ENCODE measurements at regions not wholly inside any gene's neighbourhood (a gene's known extent, or its start where the extent isn't known, plus 50 kb on each side); places are given as distances from the start of the nearest gene placed in this dataset.

DNA sequence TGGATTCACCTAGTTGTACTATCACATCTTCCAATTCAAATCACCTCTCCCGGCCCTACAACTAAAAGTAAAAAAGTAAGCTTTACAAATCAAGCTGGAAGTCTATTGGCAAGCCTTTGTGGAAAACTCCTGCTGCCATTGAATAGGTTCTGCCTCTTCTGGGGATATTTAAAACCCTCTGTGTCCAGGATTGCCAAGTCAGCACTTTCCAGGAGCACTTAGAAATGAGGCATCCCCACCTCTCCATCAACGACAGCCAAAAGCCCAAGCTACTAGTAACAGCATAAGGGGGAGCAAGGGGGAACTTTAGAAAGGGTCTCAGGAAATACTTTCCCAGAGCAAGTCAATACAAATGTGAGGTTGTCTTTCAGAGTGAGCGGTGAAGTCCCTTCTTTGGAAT is 85.0 kb upstream of the OBI1 start:
- H2BK5ac ChIP-seq (ENCODE audit: low read length): no peak overlapping the region
- H3K27me3 ChIP-seq (ENCODE audit: control insufficient read depth in 3 of 3, insufficient read depth in 3 of 3, low read depth in 1 of 3, low read length in 3 of 3): no peaks in the 10 kb centered on the region
- no peak overlapping the region for H3K4me2 ChIP-seq (ENCODE audit: insufficient read depth, low read length, poor library complexity, severe bottlenecking)
- H4K8ac ChIP-seq (ENCODE audit: low read depth, low read length): no peak overlapping the region
- H3K4me1 ChIP-seq (ENCODE audit: control insufficient read depth in 2 of 2, insufficient read depth in 1 of 2, low read depth in 1 of 2, low read length in 2 of 2): no peaks in the 10 kb centered on the region
- no peak overlapping the region for H4K91ac ChIP-seq (ENCODE audit: low read depth, low read length, poor library complexity)
- H3K14ac ChIP-seq (ENCODE audit: low read length): no peak overlapping the region
- H3K4ac ChIP-seq (ENCODE audit: low read length): no peak overlapping the region
- no CpG with 5 or more reads among the region's 3 CpGs for WGBS, 2 donors (ENCODE audit: extremely low coverage in 2 of 2, insufficient read length in 2 of 2, insufficient replicate concordance in 1 of 2)
- H3K9ac ChIP-seq (ENCODE audit: low read depth, low read length, poor library complexity): no peak overlapping the region
- H3K23ac ChIP-seq (ENCODE audit: low read depth, low read length, poor library complexity): no peak overlapping the region
- H3K18ac ChIP-seq (ENCODE audit: low read length): no peak overlapping the region
- H3K9me3 ChIP-seq (replicated peaks in 1 of 2; ENCODE audit: control insufficient read depth in 2 of 2, insufficient read depth in 1 of 2, low read depth in 1 of 2, low read length in 2 of 2): no peaks in the 10 kb centered on the region
- no peak overlapping the region for H2AFZ ChIP-seq (ENCODE audit: low read length)
- no peaks in the 10 kb centered on the region for H3K79me1 ChIP-seq (ENCODE audit: low read depth, low read length)
- no peak for DNase-seq (ENCODE audit: low spot score)
- no peak overlapping the region for H2BK120ac ChIP-seq (ENCODE audit: low read depth, low read length)
- no peak overlapping the region for H2AK5ac ChIP-seq (ENCODE audit: low read depth, low read length)
- H2BK12ac ChIP-seq (ENCODE audit: low read length): no peak overlapping the region
- H2BK15ac ChIP-seq (ENCODE audit: low read length): no peak overlapping the region
- no peaks in the 10 kb centered on the region for H3K36me3 ChIP-seq (replicated peaks in 1 of 2; ENCODE audit: control insufficient read depth in 2 of 2, insufficient read depth in 2 of 2, low read length in 2 of 2)
- H3K4me3 ChIP-seq (ENCODE audit: low read length in 2 of 2): no peak overlapping the region
- no peak overlapping the region for H3K27ac ChIP-seq (replicated peaks; ENCODE audit: low read length)

GRCh38 chr13:78742659-78743058 is 83.7 kb upstream of the OBI1 start:
- H2AK5ac ChIP-seq (ENCODE audit: low read depth, low read length): no peak overlapping the region

GRCh38 chr13:78736142-78736541 is 77.2 kb upstream of the OBI1 start:
- H3K14ac ChIP-seq (ENCODE audit: low read length): no peak overlapping the region
- H2AK5ac ChIP-seq (ENCODE audit: low read depth, low read length): no peak overlapping the region
- H3K36me3 ChIP-seq (replicated peaks in 1 of 2; ENCODE audit: control insufficient read depth in 2 of 2, insufficient read depth in 2 of 2, low read length in 2 of 2): no peaks in the 10 kb centered on the region
- H2BK12ac ChIP-seq (ENCODE audit: low read length): no peak overlapping the region
- H3K79me1 ChIP-seq (ENCODE audit: low read depth, low read length): no peaks in the 10 kb centered on the region
- H2BK15ac ChIP-seq (ENCODE audit: low read length): no peak overlapping the region
- no peak overlapping the region for H2BK120ac ChIP-seq (ENCODE audit: low read depth, low read length)
- H3K18ac ChIP-seq (ENCODE audit: low read length): no peak overlapping the region
- no peak overlapping the region for H4K91ac ChIP-seq (ENCODE audit: low read depth, low read length, poor library complexity)
- H3K27ac ChIP-seq (replicated peaks; ENCODE audit: low read length): no peak overlapping the region
- no peak overlapping the region for H3K4ac ChIP-seq (ENCODE audit: low read length)
- no peak overlapping the region for H3K4me2 ChIP-seq (ENCODE audit: insufficient read depth, low read length, poor library complexity, severe bottlenecking)
- no peak for DNase-seq (ENCODE audit: low spot score)
- no peak overlapping the region for H2BK5ac ChIP-seq (ENCODE audit: low read length)
- no peak overlapping the region for H3K9ac ChIP-seq (ENCODE audit: low read depth, low read length, poor library complexity)
- no peak overlapping the region for H3K4me3 ChIP-seq (ENCODE audit: low read length in 2 of 2)
- no peaks in the 10 kb centered on the region for H3K4me1 ChIP-seq (ENCODE audit: control insufficient read depth in 2 of 2, insufficient read depth in 1 of 2, low read depth in 1 of 2, low read length in 2 of 2)
- H3K9me3 ChIP-seq (replicated peaks in 1 of 2; ENCODE audit: control insufficient read depth in 2 of 2, insufficient read depth in 1 of 2, low read depth in 1 of 2, low read length in 2 of 2): no peaks in the 10 kb centered on the region
- no peak overlapping the region for H4K8ac ChIP-seq (ENCODE audit: low read depth, low read length)
- no peak overlapping the region for H2AFZ ChIP-seq (ENCODE audit: low read length)
- no peak overlapping the region for H3K23ac ChIP-seq (ENCODE audit: low read depth, low read length, poor library complexity)
- no peaks in the 10 kb centered on the region for H3K27me3 ChIP-seq (ENCODE audit: control insufficient read depth in 3 of 3, insufficient read depth in 3 of 3, low read depth in 1 of 3, low read length in 3 of 3)

More at GRCh38 chr13:78742659-78743058, 83.7 kb upstream of the OBI1 start:
- no peaks in the 10 kb centered on the region for H3K27me3 ChIP-seq (ENCODE audit: control insufficient read depth in 3 of 3, insufficient read depth in 3 of 3, low read depth in 1 of 3, low read length in 3 of 3)
- H3K4ac ChIP-seq (ENCODE audit: low read length): no peak overlapping the region
- H3K4me3 ChIP-seq (ENCODE audit: low read length in 2 of 2): no peak overlapping the region
- H2BK120ac ChIP-seq (ENCODE audit: low read depth, low read length): no peak overlapping the region
- H3K14ac ChIP-seq (ENCODE audit: low read length): no peak overlapping the region
- H3K27ac ChIP-seq (replicated peaks; ENCODE audit: low read length): no peak overlapping the region
- H3K36me3 ChIP-seq (replicated peaks in 1 of 2; ENCODE audit: control insufficient read depth in 2 of 2, insufficient read depth in 2 of 2, low read length in 2 of 2): no peaks in the 10 kb centered on the region
- H3K4me1 ChIP-seq (ENCODE audit: control insufficient read depth in 2 of 2, insufficient read depth in 1 of 2, low read depth in 1 of 2, low read length in 2 of 2): no peaks in the 10 kb centered on the region
- H3K18ac ChIP-seq (ENCODE audit: low read length): no peak overlapping the region
- H3K79me1 ChIP-seq (ENCODE audit: low read depth, low read length): no peaks in the 10 kb centered on the region
- H2BK15ac ChIP-seq (ENCODE audit: low read length): no peak overlapping the region
- no peak overlapping the region for H2BK5ac ChIP-seq (ENCODE audit: low read length)
- WGBS, 2 donors (ENCODE audit: extremely low coverage in 2 of 2, insufficient read length in 2 of 2, insufficient replicate concordance in 1 of 2): no CpG with 5 or more reads among the region's 5 CpGs
- no peak overlapping the region for H3K23ac ChIP-seq (ENCODE audit: low read depth, low read length, poor library complexity)
- H4K91ac ChIP-seq (ENCODE audit: low read depth, low read length, poor library complexity): no peak overlapping the region
- H3K9me3 ChIP-seq (replicated peaks in 1 of 2; ENCODE audit: control insufficient read depth in 2 of 2, insufficient read depth in 1 of 2, low read depth in 1 of 2, low read length in 2 of 2): no peaks in the 10 kb centered on the region
- H2AFZ ChIP-seq (ENCODE audit: low read length): no peak overlapping the region
- H3K4me2 ChIP-seq (ENCODE audit: insufficient read depth, low read length, poor library complexity, severe bottlenecking): no peak overlapping the region
- no peak overlapping the region for H3K9ac ChIP-seq (ENCODE audit: low read depth, low read length, poor library complexity)
- no peak for DNase-seq (ENCODE audit: low spot score)
- H2BK12ac ChIP-seq (ENCODE audit: low read length): no peak overlapping the region
- no peak overlapping the region for H4K8ac ChIP-seq (ENCODE audit: low read depth, low read length)

- Histone ChIP-seq H3K27me3 (ENCODE audit: control insufficient read depth in 3 of 3, insufficient read depth in 3 of 3, low read depth in 1 of 3, low read length in 3 of 3) (no peaks in the 10 kb centered on the region), H2BK12ac (ENCODE audit: low read length) (no peak overlapping the region), H4K91ac (ENCODE audit: low read depth, low read length, poor library complexity) (no peak overlapping the region), H3K4me1 (ENCODE audit: control insufficient read depth in 2 of 2, insufficient read depth in 1 of 2, low read depth in 1 of 2, low read length in 2 of 2) (no peaks in the 10 kb centered on the region), H3K23ac (ENCODE audit: low read depth, low read length, poor library complexity) (no peak overlapping the region), H3K4me3 (ENCODE audit: low read length in 2 of 2) (no peak overlapping the region), H3K4ac (ENCODE audit: low read length) (no peak overlapping the region), H3K14ac (ENCODE audit: low read length) (no peak overlapping the region), H3K27ac (replicated peaks; ENCODE audit: low read length) (no peak overlapping the region), H2AK5ac (ENCODE audit: low read depth, low read length) (no peak overlapping the region), H3K9me3 (replicated peaks in 1 of 2; ENCODE audit: control insufficient read depth in 2 of 2, insufficient read depth in 1 of 2, low read depth in 1 of 2, low read length in 2 of 2) (no peaks in the 10 kb centered on the region), H3K79me1 (ENCODE audit: low read depth, low read length) (no peaks in the 10 kb centered on the region), H2BK5ac (ENCODE audit: low read length) (no peak overlapping the region), H3K4me2 (ENCODE audit: insufficient read depth, low read length, poor library complexity, severe bottlenecking) (no peak overlapping the region), H2BK15ac (ENCODE audit: low read length) (no peak overlapping the region), H3K18ac (ENCODE audit: low read length) (no peak overlapping the region), H3K9ac (ENCODE audit: low read depth, low read length, poor library complexity) (no peak overlapping the region), H2BK120ac (ENCODE audit: low read depth, low read length) (no peak overlapping the region), H4K8ac (ENCODE audit: low read depth, low read length) (no peak overlapping the region), H3K36me3 (replicated peaks in 1 of 2; ENCODE audit: control insufficient read depth in 2 of 2, insufficient read depth in 2 of 2, low read length in 2 of 2) (no peaks in the 10 kb centered on the region), H2AFZ (ENCODE audit: low read length) (no peak overlapping the region)
- 100% methylated on average over 1 of the region's 1 CpG; no CpG with 5 or more reads in 1 of the 2 donors for WGBS, 2 donors (ENCODE audit: extremely low coverage in 2 of 2, insufficient read length in 2 of 2, insufficient replicate concordance in 1 of 2)
- no peak for DNase-seq (ENCODE audit: low spot score)
Measured at GRCh38 chr13:78732445-78733017, 73.6 kb upstream of the OBI1 start.
